ENCODE measurements at regions not wholly inside any gene's neighbourhood (a gene's known extent, or its start where the extent isn't known, plus 50 kb on each side); places are given as distances from the start of the nearest gene placed in this dataset.

DNA sequence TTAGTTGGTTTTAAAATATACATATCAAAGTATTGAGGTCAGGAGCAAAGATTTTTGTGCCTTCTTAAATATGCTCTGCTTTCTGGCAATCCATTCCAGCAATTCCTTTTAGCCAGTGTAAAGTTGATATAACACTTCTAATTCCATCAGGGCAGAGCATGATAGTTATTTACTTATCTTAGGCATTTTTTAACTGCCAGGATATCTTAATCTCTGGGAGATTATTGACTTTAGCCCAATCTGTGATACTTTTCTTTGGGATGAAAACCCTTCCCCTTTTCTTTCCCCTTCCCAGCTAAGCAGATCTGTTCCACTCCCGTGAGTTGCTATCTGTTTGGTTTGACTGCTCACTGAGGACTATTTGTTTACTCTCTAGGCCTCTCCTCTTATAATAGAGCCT lies 168.7 kb upstream of the RSPO3 start:
- H3K4me2 ChIP-seq (ENCODE audit: insufficient read depth, low read length, poor library complexity, severe bottlenecking), result no peak overlapping the region
- no peak overlapping the region for H2BK15ac ChIP-seq (ENCODE audit: low read length)
- no peak overlapping the region for H2BK5ac ChIP-seq (ENCODE audit: low read length)
- no peak overlapping the region for H3K23ac ChIP-seq (ENCODE audit: low read depth, low read length, poor library complexity)
- no peaks in the 10 kb centered on the region for H3K9me3 ChIP-seq (replicated peaks in 1 of 2; ENCODE audit: control insufficient read depth in 2 of 2, insufficient read depth in 1 of 2, low read depth in 1 of 2, low read length in 2 of 2)
- no peak overlapping the region for H2BK12ac ChIP-seq (ENCODE audit: low read length)
- no peak overlapping the region for H3K4ac ChIP-seq (ENCODE audit: low read length)
- no peak overlapping the region for H2BK120ac ChIP-seq (ENCODE audit: low read depth, low read length)
- no peaks in the 10 kb centered on the region for H3K4me1 ChIP-seq (ENCODE audit: control insufficient read depth in 2 of 2, insufficient read depth in 1 of 2, low read depth in 1 of 2, low read length in 2 of 2)
- H3K27me3 ChIP-seq (ENCODE audit: control insufficient read depth in 3 of 3, insufficient read depth in 3 of 3, low read depth in 1 of 3, low read length in 3 of 3), result no peaks in the 10 kb centered on the region
- H2AK5ac ChIP-seq (ENCODE audit: low read depth, low read length), result no peak overlapping the region
- no peaks in the 10 kb centered on the region for H3K79me1 ChIP-seq (ENCODE audit: low read depth, low read length)
- no peak overlapping the region for H3K9ac ChIP-seq (ENCODE audit: low read depth, low read length, poor library complexity)
- no CpG with 5 or more reads among the region's 1 CpG for WGBS, 2 donors (ENCODE audit: extremely low coverage in 2 of 2, insufficient read length in 2 of 2, insufficient replicate concordance in 1 of 2)
- no peak overlapping the region for H4K91ac ChIP-seq (ENCODE audit: low read depth, low read length, poor library complexity)
- H3K18ac ChIP-seq (ENCODE audit: low read length), result no peak overlapping the region
- H3K4me3 ChIP-seq (ENCODE audit: low read length in 2 of 2), result no peak overlapping the region
- no peak for DNase-seq (ENCODE audit: low spot score)
- no peak overlapping the region for H3K14ac ChIP-seq (ENCODE audit: low read length)
- no peak overlapping the region for H4K8ac ChIP-seq (ENCODE audit: low read depth, low read length)
- no peaks in the 10 kb centered on the region for H3K36me3 ChIP-seq (replicated peaks in 1 of 2; ENCODE audit: control insufficient read depth in 2 of 2, insufficient read depth in 2 of 2, low read length in 2 of 2)
- no peak overlapping the region for H3K27ac ChIP-seq (replicated peaks; ENCODE audit: low read length)
- H2AFZ ChIP-seq (ENCODE audit: low read length), result no peak overlapping the region

DNA sequence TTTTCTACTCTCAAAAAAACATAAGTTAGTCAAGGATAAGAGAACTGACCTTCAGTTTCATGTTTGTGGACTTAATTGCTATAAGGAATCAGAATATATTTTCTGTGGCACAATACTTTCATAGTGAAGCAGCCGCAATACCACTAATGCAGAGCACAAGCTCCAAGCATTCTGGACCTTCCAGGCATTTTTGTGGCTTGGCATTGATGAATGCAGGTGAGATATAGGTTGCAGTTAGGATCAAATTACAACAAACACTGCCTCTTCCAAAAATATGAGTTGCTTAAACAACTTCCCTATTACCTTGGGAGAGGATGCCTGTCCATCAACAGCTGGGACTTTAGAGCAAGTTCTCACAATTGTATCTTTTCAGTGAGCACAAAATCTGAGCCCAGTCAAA lies 162.8 kb upstream of the RSPO3 start:
- H3K9me3 ChIP-seq (replicated peaks in 1 of 2; ENCODE audit: control insufficient read depth in 2 of 2, insufficient read depth in 1 of 2, low read depth in 1 of 2, low read length in 2 of 2), result no peaks in the 10 kb centered on the region
- H3K4me3 ChIP-seq (ENCODE audit: low read length in 2 of 2), result no peak overlapping the region
- no peak overlapping the region for H2BK5ac ChIP-seq (ENCODE audit: low read length)
- no peak overlapping the region for H4K8ac ChIP-seq (ENCODE audit: low read depth, low read length)
- H3K14ac ChIP-seq (ENCODE audit: low read length), result no peak overlapping the region
- no peak overlapping the region for H2BK120ac ChIP-seq (ENCODE audit: low read depth, low read length)
- no peaks in the 10 kb centered on the region for H3K36me3 ChIP-seq (replicated peaks in 1 of 2; ENCODE audit: control insufficient read depth in 2 of 2, insufficient read depth in 2 of 2, low read length in 2 of 2)
- WGBS, 2 donors (ENCODE audit: extremely low coverage in 2 of 2, insufficient read length in 2 of 2, insufficient replicate concordance in 1 of 2), result no CpG with 5 or more reads among the region's 1 CpG
- H3K23ac ChIP-seq (ENCODE audit: low read depth, low read length, poor library complexity), result no peak overlapping the region
- no peak overlapping the region for H2BK15ac ChIP-seq (ENCODE audit: low read length)
- H2BK12ac ChIP-seq (ENCODE audit: low read length), result no peak overlapping the region
- H3K9ac ChIP-seq (ENCODE audit: low read depth, low read length, poor library complexity), result no peak overlapping the region
- no peak for DNase-seq (ENCODE audit: low spot score)
- no peak overlapping the region for H4K91ac ChIP-seq (ENCODE audit: low read depth, low read length, poor library complexity)
- H3K4me1 ChIP-seq (ENCODE audit: control insufficient read depth in 2 of 2, insufficient read depth in 1 of 2, low read depth in 1 of 2, low read length in 2 of 2), result no peaks in the 10 kb centered on the region
- H3K4me2 ChIP-seq (ENCODE audit: insufficient read depth, low read length, poor library complexity, severe bottlenecking), result no peak overlapping the region
- H2AFZ ChIP-seq (ENCODE audit: low read length), result no peak overlapping the region
- no peaks in the 10 kb centered on the region for H3K27me3 ChIP-seq (ENCODE audit: control insufficient read depth in 3 of 3, insufficient read depth in 3 of 3, low read depth in 1 of 3, low read length in 3 of 3)
- no peak overlapping the region for H2AK5ac ChIP-seq (ENCODE audit: low read depth, low read length)
- no peak overlapping the region for H3K18ac ChIP-seq (ENCODE audit: low read length)
- no peak overlapping the region for H3K27ac ChIP-seq (replicated peaks; ENCODE audit: low read length)
- H3K4ac ChIP-seq (ENCODE audit: low read length), result no peak overlapping the region
- H3K79me1 ChIP-seq (ENCODE audit: low read depth, low read length), result no peaks in the 10 kb centered on the region

DNA sequence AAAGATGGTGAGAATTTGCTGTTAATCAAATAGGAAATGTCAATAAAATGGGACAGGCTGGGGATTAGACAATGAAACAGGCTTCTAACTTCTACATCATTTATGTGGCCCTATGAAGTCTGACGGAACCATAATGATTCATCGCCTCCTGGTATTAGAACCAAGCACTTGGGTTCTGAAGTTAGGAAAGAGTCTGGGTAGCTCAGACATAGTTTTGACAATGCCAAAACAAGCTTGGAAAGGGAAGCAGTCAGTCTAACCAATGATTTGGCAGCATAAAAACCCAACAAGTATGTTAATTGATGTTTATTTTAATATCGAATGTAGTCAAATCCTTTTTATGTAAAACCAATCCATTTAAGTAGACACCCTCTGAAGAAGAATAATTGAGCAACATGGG lies 160.8 kb upstream of the RSPO3 start:
- Histone ChIP-seq H2BK120ac (ENCODE audit: low read depth, low read length) (no peak overlapping the region), H2BK12ac (ENCODE audit: low read length) (no peak overlapping the region), H3K4me1 (ENCODE audit: control insufficient read depth in 2 of 2, insufficient read depth in 1 of 2, low read depth in 1 of 2, low read length in 2 of 2) (no peaks in the 10 kb centered on the region), H4K8ac (ENCODE audit: low read depth, low read length) (no peak overlapping the region), H3K27ac (replicated peaks; ENCODE audit: low read length) (no peak overlapping the region), H2AFZ (ENCODE audit: low read length) (no peak overlapping the region), H2BK15ac (ENCODE audit: low read length) (no peak overlapping the region), H3K4ac (ENCODE audit: low read length) (no peak overlapping the region), H3K4me3 (ENCODE audit: low read length in 2 of 2) (no peak overlapping the region), H3K4me2 (ENCODE audit: insufficient read depth, low read length, poor library complexity, severe bottlenecking) (no peak overlapping the region), H4K91ac (ENCODE audit: low read depth, low read length, poor library complexity) (no peak overlapping the region), H3K79me1 (ENCODE audit: low read depth, low read length) (no peaks in the 10 kb centered on the region), H3K9me3 (replicated peaks in 1 of 2; ENCODE audit: control insufficient read depth in 2 of 2, insufficient read depth in 1 of 2, low read depth in 1 of 2, low read length in 2 of 2) (no peaks in the 10 kb centered on the region), H3K18ac (ENCODE audit: low read length) (no peak overlapping the region), H3K36me3 (replicated peaks in 1 of 2; ENCODE audit: control insufficient read depth in 2 of 2, insufficient read depth in 2 of 2, low read length in 2 of 2) (no peaks in the 10 kb centered on the region), H2BK5ac (ENCODE audit: low read length) (no peak overlapping the region), H3K23ac (ENCODE audit: low read depth, low read length, poor library complexity) (no peak overlapping the region), H2AK5ac (ENCODE audit: low read depth, low read length) (no peak overlapping the region), H3K14ac (ENCODE audit: low read length) (no peak overlapping the region), H3K27me3 (ENCODE audit: control insufficient read depth in 3 of 3, insufficient read depth in 3 of 3, low read depth in 1 of 3, low read length in 3 of 3) (no peaks in the 10 kb centered on the region), H3K9ac (ENCODE audit: low read depth, low read length, poor library complexity) (no peak overlapping the region)
- no peak for DNase-seq (ENCODE audit: low spot score)
- WGBS, 2 donors (ENCODE audit: extremely low coverage in 2 of 2, insufficient read length in 2 of 2, insufficient replicate concordance in 1 of 2), result no CpG with 5 or more reads among the region's 3 CpGs

DNA sequence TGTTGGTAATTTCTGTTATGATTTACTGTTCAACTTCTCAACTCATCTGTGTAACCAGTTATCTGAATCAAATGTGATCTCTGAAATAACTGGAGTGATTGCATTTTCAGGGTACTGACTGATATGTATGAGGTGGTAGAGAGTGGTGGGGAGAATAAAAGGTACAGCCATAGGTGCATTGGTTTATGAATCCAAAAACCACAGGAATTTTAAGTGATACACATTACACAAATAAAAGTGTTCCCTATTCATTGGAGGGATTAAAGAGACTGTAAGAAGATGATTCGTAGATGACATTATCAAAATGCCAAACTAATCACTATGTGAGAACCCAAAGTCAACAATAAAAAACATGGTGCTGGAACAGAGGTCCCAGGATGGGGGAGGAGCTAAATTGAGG lies 158.7 kb upstream of the RSPO3 start:
- Histone ChIP-seq H3K9ac (ENCODE audit: low read depth, low read length, poor library complexity) (no peak overlapping the region), H3K4me3 (ENCODE audit: low read length in 2 of 2) (no peak overlapping the region), H3K4ac (ENCODE audit: low read length) (no peak overlapping the region), H4K8ac (ENCODE audit: low read depth, low read length) (no peak overlapping the region), H3K4me2 (ENCODE audit: insufficient read depth, low read length, poor library complexity, severe bottlenecking) (no peak overlapping the region), H3K79me1 (ENCODE audit: low read depth, low read length) (no peaks in the 10 kb centered on the region), H3K14ac (ENCODE audit: low read length) (no peak overlapping the region), H2BK5ac (ENCODE audit: low read length) (no peak overlapping the region), H2BK120ac (ENCODE audit: low read depth, low read length) (no peak overlapping the region), H4K91ac (ENCODE audit: low read depth, low read length, poor library complexity) (no peak overlapping the region), H3K27me3 (ENCODE audit: control insufficient read depth in 3 of 3, insufficient read depth in 3 of 3, low read depth in 1 of 3, low read length in 3 of 3) (no peaks in the 10 kb centered on the region), H2AK5ac (ENCODE audit: low read depth, low read length) (no peak overlapping the region), H2BK15ac (ENCODE audit: low read length) (no peak overlapping the region), H3K27ac (replicated peaks; ENCODE audit: low read length) (no peak overlapping the region), H2BK12ac (ENCODE audit: low read length) (no peak overlapping the region), H2AFZ (ENCODE audit: low read length) (no peak overlapping the region), H3K36me3 (replicated peaks in 1 of 2; ENCODE audit: control insufficient read depth in 2 of 2, insufficient read depth in 2 of 2, low read length in 2 of 2) (no peaks in the 10 kb centered on the region), H3K18ac (ENCODE audit: low read length) (no peak overlapping the region), H3K9me3 (replicated peaks in 1 of 2; ENCODE audit: control insufficient read depth in 2 of 2, insufficient read depth in 1 of 2, low read depth in 1 of 2, low read length in 2 of 2) (no peaks in the 10 kb centered on the region), H3K23ac (ENCODE audit: low read depth, low read length, poor library complexity) (no peak overlapping the region), H3K4me1 (ENCODE audit: control insufficient read depth in 2 of 2, insufficient read depth in 1 of 2, low read depth in 1 of 2, low read length in 2 of 2) (no peaks in the 10 kb centered on the region)
- no CpG with 5 or more reads among the region's 1 CpG for WGBS, 2 donors (ENCODE audit: extremely low coverage in 2 of 2, insufficient read length in 2 of 2, insufficient replicate concordance in 1 of 2)
- DNase-seq (ENCODE audit: low spot score), result no peak

Data from neuronal stem cell (in vitro differentiated cells).